Bronchial epithelial cell (primary cell): ENCODE measurements at regions not wholly inside any gene's neighbourhood (a gene's known extent, or its start where the extent isn't known, plus 50 kb on each side); places are given as distances from the start of the nearest gene placed in this dataset.
A peak's percentile ranks its signal among the peaks of the same experiment; 100 is the strongest.

Experiments used
- DNase-seq: peaks from one replicate; pipeline ENCODE4 v3.0.0-alpha.2; 2010; ENCODE audit warnings: low read depth
- FAIRE-seq: peaks from 2 replicates; lab custom pipeline; 2011; peaks lifted over from hg19 to GRCh38; lab: Jason Lieb, UNC
- H3K27me3 ChIP-seq: 2 replicates; pipeline ENCODE4 v1.5.1; 2011; ENCODE audit warnings: low read length; ENCODE audit not compliant: control insufficient read depth, insufficient read depth
- H3K36me3 ChIP-seq: 2 replicates; pipeline ENCODE4 v1.5.1; 2011; ENCODE audit warnings: low read length; ENCODE audit not compliant: control insufficient read depth, insufficient read depth
- H3K4me3 ChIP-seq: 2 replicates; pipeline ENCODE4 v1.5.1; 2011; ENCODE audit warnings: mild to moderate bottlenecking, low read depth, low read length, control low read depth
- TF ChIP-seq, protein P1 (sequence below): IDR thresholded peaks from 2 replicates; pipeline ENCODE4 v1.5.1; 2011; ENCODE audit warnings: mild to moderate bottlenecking, moderate library complexity, low read length, control low read depth, inconsistent platforms; ENCODE audit not compliant: insufficient read depth, severe bottlenecking

DNA sequence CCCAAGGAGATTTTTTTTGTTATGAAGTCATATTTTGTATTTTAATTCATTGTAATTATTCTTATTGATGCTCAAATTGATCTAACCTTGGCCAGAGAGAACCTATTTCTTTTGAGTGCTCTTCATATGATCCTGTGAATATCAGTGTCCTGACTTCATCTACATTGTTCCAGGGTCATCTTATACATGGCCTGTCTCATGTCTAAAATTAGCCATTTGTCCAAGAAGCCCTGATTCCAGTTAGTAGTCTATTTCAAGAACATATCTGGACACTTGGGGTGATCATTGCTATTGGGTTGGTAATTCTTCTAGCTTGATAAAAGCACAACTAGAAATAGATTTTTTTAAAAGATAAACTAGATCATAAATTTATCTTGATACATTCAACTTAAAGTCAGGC, 266.2 kb downstream of the SPRY1 start:
- Histone ChIP-seq H3K36me3 (no peaks in the 10 kb centered on the region), H3K27me3 (no peaks in the 10 kb centered on the region), H3K4me3 (no peak overlapping the region)
- FAIRE-seq: no peak
- TF ChIP-seq, protein P1, sequence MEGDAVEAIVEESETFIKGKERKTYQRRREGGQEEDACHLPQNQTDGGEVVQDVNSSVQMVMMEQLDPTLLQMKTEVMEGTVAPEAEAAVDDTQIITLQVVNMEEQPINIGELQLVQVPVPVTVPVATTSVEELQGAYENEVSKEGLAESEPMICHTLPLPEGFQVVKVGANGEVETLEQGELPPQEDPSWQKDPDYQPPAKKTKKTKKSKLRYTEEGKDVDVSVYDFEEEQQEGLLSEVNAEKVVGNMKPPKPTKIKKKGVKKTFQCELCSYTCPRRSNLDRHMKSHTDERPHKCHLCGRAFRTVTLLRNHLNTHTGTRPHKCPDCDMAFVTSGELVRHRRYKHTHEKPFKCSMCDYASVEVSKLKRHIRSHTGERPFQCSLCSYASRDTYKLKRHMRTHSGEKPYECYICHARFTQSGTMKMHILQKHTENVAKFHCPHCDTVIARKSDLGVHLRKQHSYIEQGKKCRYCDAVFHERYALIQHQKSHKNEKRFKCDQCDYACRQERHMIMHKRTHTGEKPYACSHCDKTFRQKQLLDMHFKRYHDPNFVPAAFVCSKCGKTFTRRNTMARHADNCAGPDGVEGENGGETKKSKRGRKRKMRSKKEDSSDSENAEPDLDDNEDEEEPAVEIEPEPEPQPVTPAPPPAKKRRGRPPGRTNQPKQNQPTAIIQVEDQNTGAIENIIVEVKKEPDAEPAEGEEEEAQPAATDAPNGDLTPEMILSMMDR: no peak
- no peak for DNase-seq

DNA sequence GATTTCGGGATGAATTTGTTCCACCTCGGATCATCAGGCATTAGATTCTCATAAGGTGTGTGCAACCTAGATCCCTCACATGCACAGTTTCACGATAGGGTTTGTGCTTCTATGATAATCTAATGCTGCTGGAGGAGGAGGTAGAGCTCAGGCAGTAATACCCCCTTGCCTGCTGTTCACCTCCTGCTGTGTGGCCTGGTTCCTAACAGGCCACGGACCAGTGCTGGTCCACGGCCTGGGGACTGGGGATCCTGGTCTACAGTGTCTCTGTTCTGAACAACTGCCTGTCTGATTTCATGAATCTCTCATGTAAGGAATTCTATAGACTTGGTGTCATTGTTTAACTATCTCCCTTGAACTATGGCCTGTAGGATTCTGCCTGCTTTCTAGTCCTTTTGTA, 269.9 kb downstream of the SPRY1 start:
- DNase-seq (no peak), FAIRE-seq (no peak)
- Histone ChIP-seq H3K27me3 (no peaks in the 10 kb centered on the region), H3K36me3 (no peaks in the 10 kb centered on the region), H3K4me3 (no peak overlapping the region)
- TF ChIP-seq, protein P1: no peak

DNA sequence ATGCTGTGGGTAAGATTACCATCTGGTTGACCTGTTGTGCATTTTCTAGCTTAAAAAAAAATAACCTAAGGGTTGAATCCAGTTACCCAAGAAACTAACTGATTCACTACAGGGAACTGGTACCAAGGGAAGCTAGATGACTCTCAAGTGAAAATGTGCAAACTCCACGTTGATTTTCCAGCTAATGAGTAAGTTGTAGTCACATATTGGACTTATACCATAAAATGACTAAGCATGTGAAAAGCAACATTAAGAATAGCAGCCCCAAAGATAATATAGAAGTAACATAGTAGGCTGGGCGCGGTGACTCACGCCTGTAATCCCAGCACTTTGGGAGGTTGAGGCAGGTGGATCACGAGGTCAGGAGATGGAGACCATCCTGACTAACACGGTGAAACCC, 270.9 kb downstream of the SPRY1 start:
- TF ChIP-seq, protein P1: no peak
- no peak for FAIRE-seq

DNA sequence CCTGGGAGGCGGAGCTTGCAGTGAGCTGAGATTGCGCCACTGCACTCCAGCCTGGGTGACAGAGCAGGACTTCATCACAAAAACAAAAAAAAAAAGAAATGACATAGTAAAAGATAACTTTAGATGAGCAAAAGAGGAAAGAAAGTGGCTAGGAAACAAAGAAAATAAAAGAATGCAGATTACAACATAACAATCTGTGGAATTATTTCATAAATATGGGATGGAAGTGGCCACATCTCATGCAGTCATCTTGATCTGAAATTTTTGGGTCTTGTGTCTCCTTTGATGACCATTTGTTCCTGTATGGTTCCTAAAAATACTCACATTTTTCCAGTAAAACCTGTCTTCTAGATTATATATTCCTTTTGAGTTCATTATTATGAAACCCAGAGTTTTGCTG, 271.4 kb downstream of the SPRY1 start:
- no peaks in the 10 kb centered on the region for H3K27me3 ChIP-seq
- TF ChIP-seq, protein P1: no peak
- FAIRE-seq (no peak), DNase-seq (no peak)
- no peaks in the 10 kb centered on the region for H3K36me3 ChIP-seq
- H3K4me3 ChIP-seq: no peak overlapping the region

More for the DNA sequence above, 270.9 kb downstream of the SPRY1 start:
- no peak overlapping the region for H3K4me3 ChIP-seq
- DNase-seq: peak; percentile 92
- no peaks in the 10 kb centered on the region for H3K36me3 ChIP-seq
- H3K27me3 ChIP-seq: no peaks in the 10 kb centered on the region

DNA sequence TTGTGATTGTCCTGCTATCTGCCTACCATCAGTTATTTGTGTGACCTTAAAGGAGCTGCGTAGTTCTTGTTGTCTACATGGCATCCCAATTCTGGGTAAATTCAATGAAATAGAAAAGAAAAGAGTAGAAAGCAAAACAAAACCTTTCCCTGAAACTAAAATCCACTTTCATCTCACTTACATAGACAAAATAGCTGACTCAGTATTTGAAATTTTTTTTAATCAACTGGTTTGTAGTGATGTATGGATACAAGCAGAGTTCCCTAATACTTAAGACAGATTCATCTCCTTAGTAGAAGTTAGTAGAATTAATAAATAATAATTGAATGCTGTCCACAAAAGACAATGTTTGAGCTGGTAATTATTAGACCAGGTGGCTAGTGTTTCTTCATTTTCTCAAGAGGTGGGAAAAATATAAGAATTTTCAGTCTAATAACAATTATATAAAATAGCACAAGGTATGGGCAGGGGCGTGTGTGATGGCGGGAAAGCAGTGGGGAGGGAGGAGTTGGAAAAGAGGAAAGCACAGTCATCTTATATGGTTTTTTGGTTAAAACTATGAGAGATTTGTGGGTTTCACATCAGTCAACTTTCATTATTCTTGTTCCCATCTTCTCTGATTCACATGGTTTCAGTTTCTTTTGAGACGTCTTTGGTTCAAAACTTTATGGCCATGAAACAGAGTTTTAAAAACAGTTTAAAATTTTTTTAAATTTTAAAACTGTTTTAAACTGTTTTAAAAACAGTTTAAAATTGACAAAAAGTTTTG, 275.2 kb downstream of the SPRY1 start:
- no peak for FAIRE-seq
- TF ChIP-seq, protein P1: no peak

DNA sequence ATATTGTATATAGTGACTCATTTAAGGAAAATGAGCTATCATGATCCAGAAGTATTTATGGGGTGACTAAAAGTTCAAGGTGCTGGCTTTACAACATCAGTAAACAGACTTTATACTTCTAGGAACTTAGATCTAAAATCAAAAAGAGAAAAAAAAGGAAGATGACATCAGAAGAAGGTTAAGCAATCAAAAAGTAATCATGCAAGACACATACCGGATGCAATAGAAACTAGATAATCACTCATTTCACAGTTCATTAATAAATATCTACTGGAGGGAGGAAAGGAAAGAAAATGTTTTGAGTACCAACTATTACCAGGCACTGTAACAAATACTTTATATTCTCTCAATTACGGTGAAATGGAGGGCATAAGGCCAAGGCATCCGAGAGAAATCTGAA, 276.4 kb downstream of the SPRY1 start:
- FAIRE-seq: no peak
- no peak overlapping the region for H3K4me3 ChIP-seq
- TF ChIP-seq, protein P1: no peak
- DNase-seq: peak; percentile 88
- H3K36me3 ChIP-seq: no peaks in the 10 kb centered on the region
- no peaks in the 10 kb centered on the region for H3K27me3 ChIP-seq

More for the DNA sequence above, 275.2 kb downstream of the SPRY1 start:
- no peaks in the 10 kb centered on the region for H3K27me3 ChIP-seq
- no peak for DNase-seq
- H3K4me3 ChIP-seq: no peak overlapping the region
- no peaks in the 10 kb centered on the region for H3K36me3 ChIP-seq
